Epithelial cell of proximal tubule (primary cell): ENCODE measurements at regions not wholly inside any gene's neighbourhood (a gene's known extent, or its start where the extent isn't known, plus 50 kb on each side); places are given as distances from the start of the nearest gene placed in this dataset.
A peak's percentile ranks its signal among the peaks of the same experiment; 100 is the strongest.
"Not testable (repeated sequence)": the region's sequence is repeated elsewhere in the genome, so short reads cannot be mapped to it uniquely, and the experiment has no call there.

Source experiments
- DNase-seq: peaks from one replicate; pipeline ENCODE4 v3.0.0-alpha.2; 2011; ENCODE audit warnings: low read depth
- H3K4me3 ChIP-seq: 2 replicates; pipeline ENCODE4 v1.5.1; 2011; ENCODE audit warnings: low read depth, mild to moderate bottlenecking, low read length
- CTCF ChIP-seq: conservative IDR thresholded peaks from 2 replicates; pipeline ENCODE4 v1.5.1; 2012; ENCODE audit warnings: low read depth, mild to moderate bottlenecking, low read length

DNA sequence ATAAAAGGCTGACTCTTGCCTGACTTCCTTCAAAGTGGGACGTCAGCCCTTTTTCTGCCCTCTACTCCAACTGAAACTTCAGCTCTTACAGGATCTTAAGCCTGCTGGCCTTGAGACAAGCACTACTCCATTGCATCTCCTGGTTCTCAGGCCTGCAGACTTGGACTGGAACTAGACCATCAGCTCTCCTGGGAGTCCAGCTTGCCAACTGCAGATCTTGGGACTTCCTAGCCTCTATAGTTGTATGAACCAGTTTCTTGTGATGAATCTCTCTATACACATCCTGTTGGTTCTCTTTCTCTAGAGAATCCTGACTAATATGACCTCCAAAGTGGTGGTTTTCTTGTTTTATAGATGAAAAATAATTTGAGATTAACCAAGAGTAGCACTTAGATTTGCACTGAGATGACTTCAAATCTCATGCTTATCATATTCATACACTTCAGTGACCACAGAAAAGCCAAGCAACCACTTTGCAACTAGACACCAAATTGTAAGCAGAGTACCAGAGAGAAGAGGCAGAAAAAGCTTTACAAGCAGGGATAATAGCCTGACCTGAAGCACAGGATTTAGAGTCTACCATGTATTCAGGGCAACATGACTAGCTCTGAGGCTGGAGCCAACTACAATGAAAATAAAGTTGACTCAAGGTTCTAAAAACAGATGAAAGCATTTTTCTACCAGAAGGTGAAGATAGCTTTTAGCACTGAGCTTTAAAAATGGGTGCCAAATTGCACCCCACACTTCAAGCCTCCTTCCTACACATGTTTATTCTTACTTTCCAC is 661.3 kb upstream of the USP24 start:
- no peak for DNase-seq
- no peak overlapping the region for H3K4me3 ChIP-seq
- TF ChIP-seq CTCF, result no peak

- H3K4me3 ChIP-seq, result no peak overlapping the region
- TF ChIP-seq CTCF, result no peak
- DNase-seq, result no peak
Observed at GRCh38 chr1:55870106-55870505, 654.9 kb upstream of the USP24 start.

GRCh38 chr1:55869065-55869464 is 653.9 kb upstream of the USP24 start:
- H3K4me3 ChIP-seq, result no peak overlapping the region
- DNase-seq, result peak; percentile 19
- TF ChIP-seq CTCF, result no peak

DNA sequence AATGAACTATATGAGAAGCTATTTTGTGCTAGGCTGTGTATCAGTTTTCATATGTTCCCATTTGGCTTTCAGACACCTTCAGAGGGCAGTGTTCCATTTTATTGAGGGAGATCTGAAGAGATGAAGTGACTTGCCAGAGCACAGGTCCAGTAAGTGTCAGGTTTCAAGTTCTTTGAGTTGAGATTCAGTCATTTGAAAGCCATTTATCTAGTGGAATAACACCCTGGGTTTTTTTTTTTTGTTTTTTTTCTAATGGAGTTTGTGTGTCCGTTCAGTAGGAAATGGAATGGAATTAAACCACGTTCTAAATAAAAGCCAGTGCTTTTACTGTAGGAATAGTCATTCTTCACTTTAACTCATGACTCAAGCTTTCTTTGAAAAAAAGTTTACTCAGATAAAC is 652.9 kb upstream of the USP24 start:
- DNase-seq, result no peak
- no peak overlapping the region for H3K4me3 ChIP-seq
- TF ChIP-seq CTCF, result peak; percentile 29

DNA sequence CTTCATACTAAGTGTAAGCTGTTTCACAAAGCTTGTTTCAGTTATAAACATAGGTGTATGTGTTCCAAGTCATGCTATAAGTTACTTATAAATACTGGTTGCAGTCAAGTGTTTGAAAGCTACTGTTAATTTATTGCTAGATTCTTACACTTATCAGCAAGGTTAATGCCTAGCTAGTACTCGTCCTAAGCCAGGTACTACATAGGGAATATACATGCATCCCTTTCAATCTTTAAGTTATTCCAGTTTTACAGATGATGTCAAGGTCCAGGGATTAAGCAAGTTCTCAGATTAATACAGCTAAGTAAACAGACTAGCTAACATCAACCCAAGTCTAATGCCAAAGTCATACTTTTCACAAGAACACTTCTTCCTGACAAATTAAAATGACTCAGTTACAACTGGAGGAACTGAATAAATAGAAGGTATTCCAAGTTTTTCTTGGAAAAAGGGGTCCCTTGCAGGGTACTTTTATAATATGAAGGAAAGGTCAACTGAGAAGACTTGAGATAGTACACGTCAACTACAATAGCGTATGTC is 652.2 kb upstream of the USP24 start:
- H3K4me3 ChIP-seq, result no peak overlapping the region
- no peak for TF ChIP-seq CTCF
- no peak for DNase-seq

DNA sequence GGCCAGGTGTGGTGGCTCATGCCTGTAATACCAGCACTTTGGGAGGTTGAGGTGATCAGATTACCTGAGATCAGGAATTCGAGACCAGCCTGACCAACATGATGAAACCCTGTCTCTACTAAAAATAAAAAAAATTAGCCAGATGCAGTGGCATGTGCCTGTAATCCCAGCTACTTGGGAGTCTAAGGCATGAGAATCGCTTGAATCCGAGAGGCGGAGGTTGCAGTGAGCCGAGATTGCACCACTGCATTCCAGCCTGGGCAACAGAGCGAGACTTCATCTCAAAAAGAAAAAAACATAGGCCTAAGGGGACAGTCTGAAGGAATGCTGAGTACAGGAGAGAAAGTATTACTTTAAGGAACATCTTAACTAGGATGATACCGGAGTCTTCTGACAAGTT is 650.6 kb upstream of the USP24 start:
- not testable (repeated sequence) for H3K4me3 ChIP-seq
- peak; percentile 12 for DNase-seq

- no peak for DNase-seq
- no peak for TF ChIP-seq CTCF
- H3K4me3 ChIP-seq, result no peak overlapping the region
Observed at GRCh38 chr1:55864251-55864650, 649.1 kb upstream of the USP24 start.
